ENCODE measurements at regions not wholly inside any gene's neighbourhood (a gene's known extent, or its start where the extent isn't known, plus 50 kb on each side); places are given as distances from the start of the nearest gene placed in this dataset.
"Not testable (repeated sequence)": the region's sequence is repeated elsewhere in the genome, so short reads cannot be mapped to it uniquely, and the experiment has no call there.

DNA sequence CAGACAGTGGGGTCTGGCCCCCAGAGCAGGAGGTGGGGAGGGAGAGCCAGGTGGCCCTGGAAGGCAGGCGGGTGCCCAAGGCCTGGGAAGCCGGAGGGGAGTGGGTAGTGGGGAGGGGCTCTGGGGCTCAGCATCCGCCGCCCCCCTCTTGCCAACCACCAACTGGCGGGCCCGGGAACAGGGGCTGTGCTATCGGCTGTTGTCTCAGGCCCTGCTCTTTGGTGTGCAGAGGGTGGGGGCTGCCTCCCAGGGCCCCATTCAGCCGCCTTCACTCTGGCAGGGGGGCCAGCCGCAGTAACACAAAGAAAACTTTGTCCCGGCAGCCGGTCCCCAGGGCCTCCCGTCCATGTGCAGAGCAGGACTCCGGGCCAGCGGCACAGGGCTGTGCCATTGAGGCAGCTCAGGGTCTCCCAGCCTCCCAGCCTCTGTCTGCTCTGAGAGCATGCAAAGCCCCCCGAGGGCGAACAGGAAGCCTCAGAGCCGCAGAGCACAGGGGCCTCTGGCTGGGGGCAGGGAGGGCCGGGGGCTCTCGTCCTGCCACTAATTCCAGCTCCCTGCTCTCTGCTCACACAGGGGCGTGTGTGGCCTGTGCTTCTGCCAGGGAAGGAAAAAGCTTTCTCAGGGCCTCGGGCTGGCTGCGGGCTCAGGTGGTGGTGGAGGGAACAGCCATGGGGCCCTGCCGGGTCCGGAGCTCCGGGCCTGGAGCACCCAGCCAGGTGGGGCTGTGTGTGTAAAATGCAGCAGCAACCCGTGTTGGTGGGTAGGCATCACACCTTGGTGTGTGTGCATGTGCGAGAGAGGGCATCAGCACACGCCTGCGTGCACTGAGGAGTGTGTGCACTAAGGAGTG, 54.2 kb upstream of the NOTCH1 start:
- no peaks in the 10 kb centered on the region for H3K36me3 ChIP-seq
- ATAC-seq (ENCODE audit: insufficient number of reproducible peaks, low FRiP score, low read depth), result no peak
- H3K4me1 ChIP-seq (ENCODE audit: control insufficient read depth in 1 of 2, low read depth in 2 of 2), result peaks cover 0 to 47% of the 10 kb centered on the region in 2 donors
- H3K27ac ChIP-seq, result no peak overlapping the region
- H3K27me3 ChIP-seq (replicated peaks; ENCODE audit: insufficient read depth), result no peaks in the 10 kb centered on the region
- TF ChIP-seq, protein P1, sequence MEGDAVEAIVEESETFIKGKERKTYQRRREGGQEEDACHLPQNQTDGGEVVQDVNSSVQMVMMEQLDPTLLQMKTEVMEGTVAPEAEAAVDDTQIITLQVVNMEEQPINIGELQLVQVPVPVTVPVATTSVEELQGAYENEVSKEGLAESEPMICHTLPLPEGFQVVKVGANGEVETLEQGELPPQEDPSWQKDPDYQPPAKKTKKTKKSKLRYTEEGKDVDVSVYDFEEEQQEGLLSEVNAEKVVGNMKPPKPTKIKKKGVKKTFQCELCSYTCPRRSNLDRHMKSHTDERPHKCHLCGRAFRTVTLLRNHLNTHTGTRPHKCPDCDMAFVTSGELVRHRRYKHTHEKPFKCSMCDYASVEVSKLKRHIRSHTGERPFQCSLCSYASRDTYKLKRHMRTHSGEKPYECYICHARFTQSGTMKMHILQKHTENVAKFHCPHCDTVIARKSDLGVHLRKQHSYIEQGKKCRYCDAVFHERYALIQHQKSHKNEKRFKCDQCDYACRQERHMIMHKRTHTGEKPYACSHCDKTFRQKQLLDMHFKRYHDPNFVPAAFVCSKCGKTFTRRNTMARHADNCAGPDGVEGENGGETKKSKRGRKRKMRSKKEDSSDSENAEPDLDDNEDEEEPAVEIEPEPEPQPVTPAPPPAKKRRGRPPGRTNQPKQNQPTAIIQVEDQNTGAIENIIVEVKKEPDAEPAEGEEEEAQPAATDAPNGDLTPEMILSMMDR (IDR thresholded peaks at IDR 0.05), result no peak
- no peak overlapping the region for H3K4me3 ChIP-seq
- H3K9me3 ChIP-seq, result no peaks in the 10 kb centered on the region
- DNase-seq (ENCODE audit: low spot score), result no peak

DNA sequence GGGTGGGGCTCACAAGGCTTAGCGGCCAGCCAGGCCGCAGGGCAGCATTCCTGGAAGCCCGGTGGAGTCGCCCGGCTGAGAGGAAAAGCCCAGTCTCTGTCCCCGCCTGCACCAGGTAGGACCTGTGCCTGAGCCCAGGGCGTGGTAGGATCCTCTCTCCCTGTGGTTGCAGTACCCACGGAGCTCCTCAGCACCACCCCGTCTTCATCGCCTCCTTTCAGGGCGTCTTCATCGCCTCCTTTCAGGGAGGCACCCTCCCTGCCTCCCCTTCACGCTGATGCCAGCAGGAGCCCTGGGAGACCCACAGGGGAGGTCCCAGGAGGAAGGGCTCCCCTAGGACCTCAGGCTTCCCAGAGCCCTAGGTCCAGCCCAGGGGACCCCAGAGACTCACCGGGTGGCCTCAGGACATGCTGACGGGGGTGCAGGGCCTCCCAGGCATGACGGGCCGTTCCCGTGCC, 53.3 kb upstream of the NOTCH1 start:
- H3K36me3 ChIP-seq, result no peaks in the 10 kb centered on the region
- no peak overlapping the region for H3K4me3 ChIP-seq
- H3K27me3 ChIP-seq (replicated peaks; ENCODE audit: insufficient read depth), result no peaks in the 10 kb centered on the region
- ATAC-seq (ENCODE audit: insufficient number of reproducible peaks, low FRiP score, low read depth), result no peak
- peaks cover 0 to 37% of the 10 kb centered on the region in 2 donors for H3K4me1 ChIP-seq (ENCODE audit: control insufficient read depth in 1 of 2, low read depth in 2 of 2)
- no peak for DNase-seq (ENCODE audit: low spot score)
- TF ChIP-seq, protein P1 (IDR thresholded peaks at IDR 0.05), result no peak
- no peaks in the 10 kb centered on the region for H3K9me3 ChIP-seq
- no peak overlapping the region for H3K27ac ChIP-seq

DNA sequence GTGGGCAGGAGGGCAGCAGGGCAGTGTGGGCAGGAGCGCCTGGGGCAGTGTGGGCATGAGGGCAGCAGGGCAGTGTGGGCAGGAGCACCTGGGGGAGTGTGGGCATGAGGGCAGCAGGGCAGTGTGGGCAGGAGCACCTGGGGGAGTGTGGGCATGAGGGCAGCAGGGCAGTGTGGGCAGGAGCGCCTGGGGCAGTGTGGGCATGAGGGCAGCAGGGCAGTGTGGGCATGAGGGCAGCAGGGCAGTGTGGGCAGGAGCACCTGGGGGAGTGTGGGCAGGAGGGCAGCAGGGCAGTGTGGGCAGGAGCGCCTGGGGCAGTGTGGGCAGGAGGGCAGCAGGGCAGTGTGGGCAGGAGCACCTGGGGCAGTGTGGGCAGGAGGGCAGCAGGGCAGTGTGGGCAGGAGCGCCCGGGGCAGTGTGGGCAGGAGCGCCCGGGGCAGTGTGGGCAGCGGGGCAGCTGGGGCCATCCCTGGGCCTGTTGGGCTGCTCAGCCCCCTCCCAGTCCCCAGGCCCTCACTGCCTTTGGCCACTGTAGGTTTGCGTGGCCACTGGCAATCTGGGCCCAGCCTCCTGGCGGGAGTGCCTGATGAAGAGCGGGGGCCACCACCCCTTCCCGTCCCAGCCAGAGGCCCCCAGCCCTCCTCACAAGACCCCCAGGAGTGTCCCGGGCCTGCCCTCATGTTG, 52.7 kb upstream of the NOTCH1 start:
- not testable (repeated sequence) for H3K9me3 ChIP-seq; H3K27ac ChIP-seq; DNase-seq (ENCODE audit: low spot score); H3K27me3 ChIP-seq (replicated peaks; ENCODE audit: insufficient read depth); ATAC-seq (ENCODE audit: insufficient number of reproducible peaks, low FRiP score, low read depth); H3K4me3 ChIP-seq; H3K36me3 ChIP-seq
- peaks cover 0 to 33% of the 10 kb centered on the region in 2 donors for H3K4me1 ChIP-seq (ENCODE audit: control insufficient read depth in 1 of 2, low read depth in 2 of 2)

DNA sequence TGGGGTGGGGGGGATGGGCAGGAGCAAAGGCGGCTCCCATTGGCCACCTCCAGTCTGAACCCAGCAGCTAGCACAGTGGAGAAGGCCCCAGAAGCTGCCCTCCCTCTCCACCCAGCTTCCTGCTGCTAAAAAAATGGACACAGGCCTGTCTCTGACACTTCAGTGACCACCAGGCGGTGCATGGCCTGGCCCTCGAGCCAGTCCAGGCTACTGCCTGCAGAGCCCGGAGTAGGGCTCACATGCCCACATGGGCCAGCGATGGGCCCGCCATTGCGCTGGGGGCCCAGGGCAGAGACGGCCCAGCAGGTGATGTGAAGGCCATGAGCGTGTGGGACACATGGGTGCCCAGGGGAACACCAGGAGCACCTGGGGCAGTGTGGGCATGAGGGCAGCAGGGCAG, 52.1 kb upstream of the NOTCH1 start:
- DNase-seq (ENCODE audit: low spot score) (no peak), ATAC-seq (ENCODE audit: insufficient number of reproducible peaks, low FRiP score, low read depth) (no peak)
- H3K4me3 ChIP-seq, result no peak overlapping the region
- peaks cover 0 to 29% of the 10 kb centered on the region in 2 donors for H3K4me1 ChIP-seq (ENCODE audit: control insufficient read depth in 1 of 2, low read depth in 2 of 2)
- TF ChIP-seq, protein P1 (IDR thresholded peaks at IDR 0.05), result no peak
- H3K36me3 ChIP-seq, result no peaks in the 10 kb centered on the region
- H3K27me3 ChIP-seq (replicated peaks; ENCODE audit: insufficient read depth), result no peaks in the 10 kb centered on the region
- H3K27ac ChIP-seq, result no peak overlapping the region
- H3K9me3 ChIP-seq, result no peaks in the 10 kb centered on the region

DNA sequence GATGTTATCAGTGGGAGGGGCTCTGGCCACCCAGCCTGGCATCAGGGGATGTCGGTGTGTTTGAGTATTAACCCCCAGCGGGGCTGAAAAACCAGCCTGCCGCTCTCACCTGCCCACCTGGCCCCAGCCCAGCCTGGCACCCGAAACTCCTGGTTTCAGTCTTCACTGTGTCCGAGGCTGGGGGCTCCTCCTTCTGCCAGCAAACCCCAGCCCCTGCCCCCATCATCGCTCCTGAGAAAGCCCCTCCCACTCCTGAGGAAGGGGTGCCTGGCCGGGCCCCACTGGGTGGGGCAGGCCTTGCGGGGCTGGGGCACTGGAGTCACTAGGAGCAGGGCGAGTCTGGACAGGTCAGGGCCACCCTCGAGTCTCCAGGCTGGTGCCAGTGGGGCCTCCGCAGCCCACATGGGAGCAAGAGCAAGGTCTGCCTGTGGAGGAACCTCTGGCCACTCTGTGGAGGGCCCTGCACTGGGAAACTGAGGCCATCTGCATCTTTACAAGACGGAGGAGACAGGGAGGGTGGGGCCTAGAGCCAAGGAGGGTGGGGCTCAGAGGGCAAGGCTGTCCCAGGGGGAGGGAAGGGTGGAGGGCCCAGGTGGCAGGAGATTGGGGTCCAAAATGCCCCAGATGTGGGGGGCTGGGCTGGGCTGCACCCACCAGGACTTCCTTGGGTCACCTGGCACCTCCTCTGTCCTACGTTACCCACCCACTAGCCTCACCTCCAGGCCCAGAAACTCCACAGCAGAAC, 51.5 kb upstream of the NOTCH1 start:
- H3K36me3 ChIP-seq, result no peaks in the 10 kb centered on the region
- no peak overlapping the region for H3K27ac ChIP-seq
- TF ChIP-seq, protein P1 (IDR thresholded peaks at IDR 0.05), result no peak
- DNase-seq (ENCODE audit: low spot score), result no peak
- H3K9me3 ChIP-seq, result no peaks in the 10 kb centered on the region
- ATAC-seq (ENCODE audit: insufficient number of reproducible peaks, low FRiP score, low read depth), result no peak
- peaks cover 0 to 22% of the 10 kb centered on the region in 2 donors for H3K4me1 ChIP-seq (ENCODE audit: control insufficient read depth in 1 of 2, low read depth in 2 of 2)
- H3K4me3 ChIP-seq, result no peak overlapping the region
- no peaks in the 10 kb centered on the region for H3K27me3 ChIP-seq (replicated peaks; ENCODE audit: insufficient read depth)
